RWPE1 (cell line): ENCODE measurements at regions not wholly inside any gene's neighbourhood (a gene's known extent, or its start where the extent isn't known, plus 50 kb on each side); places are given as distances from the start of the nearest gene placed in this dataset.

Experiments
- CTCF ChIA-PET: fragments of 350-600 bp; sonication (Branson Sonifier 250); formaldehyde crosslinking; extraction: SDS; loops from one replicate; lab custom pipeline; 2021; lab: Yijun Ruan, JAX
- POLR2A ChIA-PET: fragments of 400-600 bp; formaldehyde crosslinking; extraction: SDS; loops from one replicate; lab custom pipeline; 2020; ENCODE audit warnings: antibody characterized with exemption; ENCODE audit not compliant: low non-redundant PET; lab: Yijun Ruan, JAX
- DNase-seq: peaks from one replicate; pipeline ENCODE4 v3.0.0; 2012; ENCODE audit warnings: low spot score
- H3K27ac ChIP-seq: fragments of 450-650 bp; 2 replicates; pipeline ENCODE4 v1.5.1; 2017
- CTCF ChIP-seq: fragments of 450-650 bp; conservative IDR thresholded peaks from 2 replicates; pipeline ENCODE4 v1.5.1; 2017; ENCODE audit warnings: low read depth, mild to moderate bottlenecking

DNA sequence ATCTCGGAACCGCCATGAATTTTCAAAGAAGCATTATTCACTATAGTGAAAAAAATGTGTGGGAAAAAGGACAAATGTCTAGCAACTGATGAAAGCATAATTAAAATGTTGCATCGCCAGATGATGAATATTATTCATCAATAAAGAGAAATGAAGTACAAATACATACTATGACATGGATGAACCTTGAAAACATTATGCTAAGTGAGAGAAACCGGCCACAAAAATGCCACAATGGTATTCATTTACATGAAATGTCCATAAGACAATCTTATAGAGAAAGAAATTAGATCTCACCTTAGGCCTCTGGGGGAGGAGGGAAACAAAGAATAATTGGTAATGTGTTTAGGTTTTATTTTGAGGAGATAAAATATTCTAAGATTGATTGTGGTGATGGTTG, 645.0 kb downstream of the EFNB2 start:
- ChIA-PET CTCF (interaction anchor here (0.6 kb wide), 1 partner anchor 29 kb away, joined by 3 read pairs; no protein-coding TSS in a partner anchor), POLR2A (no interaction called here)
- no peak overlapping the region for H3K27ac ChIP-seq
- TF ChIP-seq CTCF: no peak
- DNase-seq: no peak

GRCh38 chr13:105878119-105878700, 657.3 kb downstream of the EFNB2 start:
- CTCF ChIA-PET: no interaction called here
- no peak for DNase-seq
- no peak for TF ChIP-seq CTCF
- no peak overlapping the region for H3K27ac ChIP-seq
- POLR2A ChIA-PET: no interaction called here

GRCh38 chr13:105874814-105875213, 660.6 kb downstream of the EFNB2 start:
- no peak overlapping the region for H3K27ac ChIP-seq
- no peak for TF ChIP-seq CTCF
- POLR2A ChIA-PET: no interaction called here
- CTCF ChIA-PET: interaction anchor here (0.6 kb wide), 1 partner anchor 663 kb away, joined by 3 read pairs; no protein-coding TSS in a partner anchor
- no peak for DNase-seq

DNA sequence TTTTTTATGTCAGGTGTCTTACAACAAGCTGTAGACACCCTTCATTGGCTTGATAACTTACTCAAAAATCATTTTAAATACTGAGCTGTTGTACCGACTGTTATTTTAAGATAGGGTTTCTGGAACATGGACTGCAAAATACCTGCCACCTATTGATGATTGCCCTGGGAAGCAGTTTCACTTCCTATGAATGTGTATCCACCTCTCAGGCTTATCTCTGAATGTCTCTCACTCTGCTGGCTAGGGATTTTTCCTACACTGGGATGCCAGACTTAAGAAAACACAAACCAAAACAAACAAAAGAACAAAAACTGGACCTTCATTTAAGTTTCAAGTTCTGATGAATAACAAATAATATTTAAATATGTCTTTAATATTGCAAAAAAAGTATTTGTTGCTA, 663.7 kb downstream of the EFNB2 start:
- CTCF ChIA-PET: interaction anchor here (0.7 kb wide), 2 partner anchors 10 to 69 kb away, joined by 3 read pairs; no protein-coding TSS in a partner anchor
- TF ChIP-seq CTCF: no peak
- POLR2A ChIA-PET: no interaction called here
- no peak for DNase-seq
- H3K27ac ChIP-seq: no peak overlapping the region

- H3K27ac ChIP-seq: no peak overlapping the region
- no peak for DNase-seq
- no peak for TF ChIP-seq CTCF
- ChIA-PET POLR2A (no interaction called here), CTCF (interaction anchor here (0.6 to 0.7 kb wide), 2 partner anchors 70 to 157 kb away, joined by 3 to 6 read pairs; no protein-coding TSS in a partner anchor)
These were observed 664.1 kb downstream of the EFNB2 start for GRCh38 chr13:105871326-105871725.

GRCh38 chr13:105863300-105863920, 672.1 kb downstream of the EFNB2 start:
- ChIA-PET CTCF (interaction anchor here (0.6 kb wide), 1 partner anchor 472 kb away, joined by 3 read pairs; no protein-coding TSS in a partner anchor), POLR2A (no interaction called here)
- H3K27ac ChIP-seq: no peak overlapping the region
- no peak for DNase-seq
- no peak for TF ChIP-seq CTCF
